ENCODE measurements at regions not wholly inside any gene's neighbourhood (a gene's known extent, or its start where the extent isn't known, plus 50 kb on each side); places are given as distances from the start of the nearest gene placed in this dataset.

DNA sequence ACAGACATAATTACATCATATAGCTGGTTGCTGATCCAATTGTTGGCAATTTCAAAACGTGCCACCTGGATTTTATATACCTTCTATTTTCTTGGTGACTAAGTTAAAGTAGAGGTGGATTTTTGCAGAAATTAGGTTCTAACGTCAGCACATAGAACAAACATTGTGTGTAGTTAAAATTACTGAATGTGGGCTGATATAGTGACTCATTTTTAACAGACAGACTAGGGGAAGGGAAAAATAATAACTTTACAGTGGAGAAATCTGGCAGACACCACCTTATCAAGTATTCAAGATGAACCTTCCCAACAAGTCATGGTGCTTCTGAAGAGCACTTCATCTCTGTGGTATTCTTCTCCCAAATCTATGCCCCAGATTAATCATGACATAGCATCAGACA is 134.5 kb downstream of the UCHL1 start:
- intact Hi-C loops (cut with DNase I, micrococcal nuclease), result no loop called here
- Histone ChIP-seq H3K9me3 (no peaks in the 10 kb centered on the region), H3K36me3 (ENCODE audit: low read depth) (no peaks in the 10 kb centered on the region), H3K4me3 (no peak overlapping the region), H3K4me1 (ENCODE audit: low read depth) (no peaks in the 10 kb centered on the region)
- TF ChIP-seq, protein P1, sequence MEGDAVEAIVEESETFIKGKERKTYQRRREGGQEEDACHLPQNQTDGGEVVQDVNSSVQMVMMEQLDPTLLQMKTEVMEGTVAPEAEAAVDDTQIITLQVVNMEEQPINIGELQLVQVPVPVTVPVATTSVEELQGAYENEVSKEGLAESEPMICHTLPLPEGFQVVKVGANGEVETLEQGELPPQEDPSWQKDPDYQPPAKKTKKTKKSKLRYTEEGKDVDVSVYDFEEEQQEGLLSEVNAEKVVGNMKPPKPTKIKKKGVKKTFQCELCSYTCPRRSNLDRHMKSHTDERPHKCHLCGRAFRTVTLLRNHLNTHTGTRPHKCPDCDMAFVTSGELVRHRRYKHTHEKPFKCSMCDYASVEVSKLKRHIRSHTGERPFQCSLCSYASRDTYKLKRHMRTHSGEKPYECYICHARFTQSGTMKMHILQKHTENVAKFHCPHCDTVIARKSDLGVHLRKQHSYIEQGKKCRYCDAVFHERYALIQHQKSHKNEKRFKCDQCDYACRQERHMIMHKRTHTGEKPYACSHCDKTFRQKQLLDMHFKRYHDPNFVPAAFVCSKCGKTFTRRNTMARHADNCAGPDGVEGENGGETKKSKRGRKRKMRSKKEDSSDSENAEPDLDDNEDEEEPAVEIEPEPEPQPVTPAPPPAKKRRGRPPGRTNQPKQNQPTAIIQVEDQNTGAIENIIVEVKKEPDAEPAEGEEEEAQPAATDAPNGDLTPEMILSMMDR (IDR thresholded peaks at IDR 0.05), result no peak
- ATAC-seq (no peak), DNase-seq (no peak)

DNA sequence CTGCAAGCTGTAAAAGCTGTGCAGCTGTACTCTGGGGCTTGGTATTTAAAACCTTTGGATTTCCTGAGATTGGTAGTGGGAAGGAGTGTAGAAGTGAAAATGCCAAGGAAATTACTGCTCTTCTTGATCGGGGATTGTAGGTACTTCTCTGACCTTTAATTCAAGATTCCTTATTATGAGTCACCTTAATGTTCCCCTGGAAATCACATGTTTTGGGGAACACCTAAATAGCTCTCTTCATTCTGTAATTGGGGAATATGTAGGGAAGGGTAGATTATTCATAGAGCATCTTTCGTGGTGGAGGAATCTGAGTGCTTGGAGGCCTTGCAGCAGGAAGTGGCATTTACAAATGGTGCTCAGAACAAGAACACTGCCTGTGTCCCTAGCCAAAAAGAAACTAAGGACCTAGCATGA is 137.8 kb downstream of the UCHL1 start:
- ATAC-seq, result no peak

GRCh38 chr4:41396214-41396613 is 139.5 kb downstream of the UCHL1 start:
- H3K4me1 ChIP-seq (ENCODE audit: low read depth), result no peaks in the 10 kb centered on the region
- intact Hi-C loops (cut with DNase I, micrococcal nuclease), result no loop called here
- H3K36me3 ChIP-seq (ENCODE audit: low read depth), result no peaks in the 10 kb centered on the region
- DNase-seq, result no peak
- H3K4me3 ChIP-seq, result no peak overlapping the region
- no peak for ATAC-seq
- TF ChIP-seq, protein P1 (IDR thresholded peaks at IDR 0.05), result no peak
- H3K9me3 ChIP-seq, result no peaks in the 10 kb centered on the region

More for the DNA sequence above, 137.8 kb downstream of the UCHL1 start:
- TF ChIP-seq, protein P1 (IDR thresholded peaks at IDR 0.05), result no peak
- H3K36me3 ChIP-seq (ENCODE audit: low read depth), result no peaks in the 10 kb centered on the region
- intact Hi-C loops (cut with DNase I, micrococcal nuclease), result no loop called here
- no peaks in the 10 kb centered on the region for H3K9me3 ChIP-seq
- no peaks in the 10 kb centered on the region for H3K4me1 ChIP-seq (ENCODE audit: low read depth)
- DNase-seq, result no peak
- H3K4me3 ChIP-seq, result no peak overlapping the region

- ATAC-seq (no peak), DNase-seq (no peak)
- no peak overlapping the region for H3K4me3 ChIP-seq
- H3K36me3 ChIP-seq (ENCODE audit: low read depth), result no peaks in the 10 kb centered on the region
- intact Hi-C loops (cut with DNase I, micrococcal nuclease), result no loop called here
- no peaks in the 10 kb centered on the region for H3K4me1 ChIP-seq (ENCODE audit: low read depth)
- TF ChIP-seq, protein P1 (IDR thresholded peaks at IDR 0.05), result no peak
- no peaks in the 10 kb centered on the region for H3K9me3 ChIP-seq
These were observed 140.1 kb downstream of the UCHL1 start for GRCh38 chr4:41396869-41397268.

DNA sequence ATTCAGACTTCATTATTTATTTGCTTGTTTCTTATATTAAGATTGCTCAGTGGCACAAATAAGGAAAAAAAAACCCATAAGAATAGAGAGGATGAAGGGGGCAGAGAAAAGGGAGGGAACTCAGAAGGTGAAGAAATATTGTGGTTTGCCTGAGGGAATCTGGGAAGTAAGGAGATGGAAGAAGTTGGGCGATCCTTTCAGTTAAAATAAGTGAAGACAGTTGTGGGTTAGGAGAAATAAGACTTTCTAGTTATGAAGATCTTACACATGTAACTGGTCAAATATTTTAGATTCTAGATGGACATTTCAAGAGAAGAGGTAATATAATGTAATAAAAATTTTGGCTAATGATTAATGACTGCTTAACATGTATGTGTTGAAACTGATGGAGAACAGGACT is 138.7 kb upstream of the LIMCH1 start:
- no peak for DNase-seq
- no peaks in the 10 kb centered on the region for H3K9me3 ChIP-seq
- TF ChIP-seq, protein P1 (IDR thresholded peaks at IDR 0.05), result no peak
- no peak overlapping the region for H3K4me3 ChIP-seq
- H3K36me3 ChIP-seq (ENCODE audit: low read depth), result no peaks in the 10 kb centered on the region
- intact Hi-C loops (cut with DNase I, micrococcal nuclease), result no loop called here
- H3K4me1 ChIP-seq (ENCODE audit: low read depth), result no peaks in the 10 kb centered on the region
- ATAC-seq, result no peak

DNA sequence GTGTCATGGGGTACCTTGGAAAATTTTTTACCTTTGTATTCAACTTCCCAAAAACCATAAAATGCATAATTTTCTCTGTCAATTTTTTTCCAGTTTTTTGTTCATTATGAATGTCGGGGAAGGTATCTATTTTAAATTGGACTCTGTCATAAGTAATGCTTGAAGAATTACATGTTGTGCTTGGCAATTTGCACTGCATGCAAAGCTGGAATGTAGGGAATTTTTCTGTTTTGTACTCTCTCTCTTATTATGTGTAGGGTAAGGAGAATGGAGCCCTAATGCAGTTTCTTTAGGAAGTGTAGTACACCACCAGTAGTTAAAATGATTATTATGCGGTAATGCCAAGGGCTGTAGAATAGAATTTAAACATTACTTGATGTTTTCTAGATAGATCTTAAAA is 137.7 kb upstream of the LIMCH1 start:
- DNase-seq, result no peak
- Histone ChIP-seq H3K4me1 (ENCODE audit: low read depth) (no peaks in the 10 kb centered on the region), H3K36me3 (ENCODE audit: low read depth) (no peaks in the 10 kb centered on the region), H3K9me3 (no peaks in the 10 kb centered on the region), H3K4me3 (no peak overlapping the region)
- intact Hi-C loops (cut with DNase I, micrococcal nuclease), result no loop called here
- no peak for ATAC-seq
- TF ChIP-seq, protein P1 (IDR thresholded peaks at IDR 0.05), result no peak

Measured in mucosa of descending colon (tissue), 3 donors.